SH-SY5Y (cell line): ENCODE measurements at regions not wholly inside any gene's neighbourhood (a gene's known extent, or its start where the extent isn't known, plus 50 kb on each side); places are given as distances from the start of the nearest gene placed in this dataset.

ENCODE experiments used
- GATA3 ChIP-seq: IDR thresholded peaks from 2 replicates; pipeline ENCODE4 v1.6.1; 2011; ENCODE audit warnings: low read depth, mild to moderate bottlenecking, low read length, moderate library complexity

GRCh38 chrX:79440336-79440735, 73.2 kb upstream of the ITM2A start:
- no peak for TF ChIP-seq GATA3
